Neuronal stem cell (in vitro differentiated cells): ENCODE measurements at regions not wholly inside any gene's neighbourhood (a gene's known extent, or its start where the extent isn't known, plus 50 kb on each side); places are given as distances from the start of the nearest gene placed in this dataset.

Experiments
- DNase-seq: peaks from one replicate; pipeline ENCODE4 v3.0.0-alpha.2; 2013; ENCODE audit warnings: low spot score
- H2AFZ ChIP-seq: one replicate; pipeline ENCODE4 v1.6.1; 2013; ENCODE audit warnings: mild to moderate bottlenecking, low read length, inconsistent platforms
- H2AK5ac ChIP-seq: 2 replicates; pipeline ENCODE4 v1.6.1; 2013; ENCODE audit warnings: low read depth, mild to moderate bottlenecking, inconsistent platforms, low read length, moderate library complexity, mixed read lengths
- H2BK120ac ChIP-seq: 2 replicates; pipeline ENCODE4 v1.6.1; 2013; ENCODE audit warnings: low read depth, mild to moderate bottlenecking, inconsistent platforms, low read length, moderate library complexity, mixed read lengths
- H2BK12ac ChIP-seq: one replicate; pipeline ENCODE4 v1.6.1; 2013; ENCODE audit warnings: low read length, inconsistent platforms
- H2BK15ac ChIP-seq: 2 replicates; pipeline ENCODE4 v1.6.1; 2013; ENCODE audit warnings: mild to moderate bottlenecking, low read length, inconsistent platforms, mixed read lengths
- H2BK5ac ChIP-seq: one replicate; pipeline ENCODE4 v1.6.1; 2013; ENCODE audit warnings: inconsistent platforms, mild to moderate bottlenecking, low read length, moderate library complexity
- H3K14ac ChIP-seq: one replicate; pipeline ENCODE4 v1.6.1; 2013; ENCODE audit warnings: low read length, inconsistent platforms
- H3K18ac ChIP-seq: 2 replicates; pipeline ENCODE4 v1.6.1; 2013; ENCODE audit warnings: low read length, inconsistent platforms
- H3K23ac ChIP-seq: 2 replicates; pipeline ENCODE4 v1.6.1; 2013; ENCODE audit warnings: low read depth, mild to moderate bottlenecking, mixed read lengths, low read length, inconsistent platforms; ENCODE audit not compliant: poor library complexity
- H3K27ac ChIP-seq: replicated peaks from 3 replicates; pipeline ENCODE4 v1.5.1; 2013; ENCODE audit warnings: low read length, inconsistent platforms
- H3K27me3 ChIP-seq, 3 experiments: 2 replicates each; pipeline ENCODE4 v1.6.1; 2013; ENCODE audit warnings: low read length in 3 of 3, mild to moderate bottlenecking in 2 of 3, inconsistent platforms in 1 of 3, low read depth in 1 of 3, mixed read lengths in 1 of 3, moderate library complexity in 1 of 3; ENCODE audit not compliant: control insufficient read depth in 3 of 3, insufficient read depth in 3 of 3
- H3K36me3 ChIP-seq, 2 donors: replicated peaks in 1 of 2; 2 replicates each; pipeline ENCODE4 v1.6.1; 2013; ENCODE audit warnings: low read length in 2 of 2; ENCODE audit not compliant: control insufficient read depth in 2 of 2, insufficient read depth in 2 of 2
- H3K4ac ChIP-seq: 2 replicates; pipeline ENCODE4 v1.6.1; 2013; ENCODE audit warnings: inconsistent platforms, mild to moderate bottlenecking, low read length, moderate library complexity
- H3K4me1 ChIP-seq, 2 donors: 1 replicate in 1 of 2; 2 replicates in 1 of 2; pipeline ENCODE4 v1.6.1; 2013; ENCODE audit warnings: low read length in 2 of 2, low read depth in 1 of 2; ENCODE audit not compliant: control insufficient read depth in 2 of 2, insufficient read depth in 1 of 2
- H3K4me2 ChIP-seq: one replicate; pipeline ENCODE4 v1.6.1; 2013; ENCODE audit warnings: mild to moderate bottlenecking, low read length, inconsistent platforms; ENCODE audit not compliant: insufficient read depth, poor library complexity, severe bottlenecking
- H3K4me3 ChIP-seq, 2 donors: 2 replicates each; pipeline ENCODE4 v1.5.1; 2013; ENCODE audit warnings: low read length in 2 of 2, mild to moderate bottlenecking in 2 of 2, inconsistent platforms in 1 of 2, moderate library complexity in 1 of 2
- H3K79me1 ChIP-seq: one replicate; pipeline ENCODE4 v1.6.1; 2013; ENCODE audit warnings: low read depth, mild to moderate bottlenecking, inconsistent platforms, low read length, moderate library complexity
- H3K9ac ChIP-seq: one replicate; pipeline ENCODE4 v1.6.1; 2013; ENCODE audit warnings: mild to moderate bottlenecking, low read depth, low read length, inconsistent platforms; ENCODE audit not compliant: poor library complexity
- H3K9me3 ChIP-seq, 2 donors: replicated peaks in 1 of 2; 2 replicates each; pipeline versions ENCODE3 to v1.6.1; 2013; ENCODE audit warnings: low read length in 2 of 2, mild to moderate bottlenecking in 2 of 2, inconsistent platforms in 1 of 2, low read depth in 1 of 2, mixed read lengths in 1 of 2, moderate library complexity in 1 of 2; ENCODE audit not compliant: control insufficient read depth in 2 of 2, insufficient read depth in 1 of 2
- H4K8ac ChIP-seq: one replicate; pipeline ENCODE4 v1.6.1; 2013; ENCODE audit warnings: low read depth, mild to moderate bottlenecking, inconsistent platforms, low read length, moderate library complexity
- H4K91ac ChIP-seq: one replicate; pipeline ENCODE4 v1.6.1; 2013; ENCODE audit warnings: low read length, low read depth, mild to moderate bottlenecking, inconsistent platforms; ENCODE audit not compliant: poor library complexity
- WGBS, 2 donors: extraction: QIAGEN DNeasy Blood & Tissue Kit; methylation state at CpG; one replicate each; pipeline ENCODE4 v1.1.7; 2013; ENCODE audit warnings: missing lambda C conversion rate in 2 of 2, mixed read lengths in 1 of 2; ENCODE audit not compliant: insufficient read length in 2 of 2, insufficient replicate concordance in 1 of 2; ENCODE audit errors: extremely low coverage in 2 of 2; 5-methylcytosine and 5-hydroxymethylcytosine counted together

GRCh38 chr1:114335273-114335672, 175.7 kb downstream of the TRIM33 start:
- H3K4ac ChIP-seq = no peak overlapping the region
- H2BK15ac ChIP-seq = no peak overlapping the region
- H2BK5ac ChIP-seq = no peak overlapping the region
- H3K14ac ChIP-seq = no peak overlapping the region
- H2AFZ ChIP-seq = no peak overlapping the region
- DNase-seq = no peak
- no peak overlapping the region for H4K8ac ChIP-seq
- no peaks in the 10 kb centered on the region for H3K4me1 ChIP-seq
- no peaks in the 10 kb centered on the region for H3K27me3 ChIP-seq
- H3K4me3 ChIP-seq = no peak overlapping the region
- no peak overlapping the region for H2AK5ac ChIP-seq
- H2BK120ac ChIP-seq = no peak overlapping the region
- no peak overlapping the region for H3K9ac ChIP-seq
- H3K18ac ChIP-seq = no peak overlapping the region
- no peak overlapping the region for H2BK12ac ChIP-seq
- no peaks in the 10 kb centered on the region for H3K36me3 ChIP-seq
- H3K4me2 ChIP-seq = no peak overlapping the region
- H3K23ac ChIP-seq = no peak overlapping the region
- no peak overlapping the region for H4K91ac ChIP-seq
- no peaks in the 10 kb centered on the region for H3K79me1 ChIP-seq
- no peak overlapping the region for H3K27ac ChIP-seq
- peaks cover 0 to 1% of the 10 kb centered on the region in 2 donors for H3K9me3 ChIP-seq

- Histone ChIP-seq H3K4me3 (no peak overlapping the region), H3K4me2 (no peak overlapping the region), H2BK5ac (no peak overlapping the region), H2BK120ac (no peak overlapping the region), H3K79me1 (no peaks in the 10 kb centered on the region), H3K27me3 (no peaks in the 10 kb centered on the region), H2AFZ (no peak overlapping the region), H3K4me1 (no peaks in the 10 kb centered on the region), H2BK12ac (no peak overlapping the region), H3K9me3 (peaks cover 0 to 1% of the 10 kb centered on the region in 2 donors), H4K8ac (no peak overlapping the region), H3K36me3 (no peaks in the 10 kb centered on the region), H3K9ac (no peak overlapping the region), H3K14ac (no peak overlapping the region), H2AK5ac (no peak overlapping the region), H4K91ac (no peak overlapping the region), H3K23ac (no peak overlapping the region), H3K4ac (no peak overlapping the region), H3K27ac (no peak overlapping the region), H3K18ac (no peak overlapping the region), H2BK15ac (no peak overlapping the region)
- no peak for DNase-seq
Measured at GRCh38 chr1:114334297-114334696, 176.7 kb downstream of the TRIM33 start.

- H4K8ac ChIP-seq = no peak overlapping the region
Measured at GRCh38 chr1:114333690-114334089, 177.3 kb downstream of the TRIM33 start.

GRCh38 chr1:114331936-114332335, 178.3 kb upstream of the SYT6 start:
- Histone ChIP-seq H3K23ac (no peak overlapping the region), H4K91ac (no peak overlapping the region), H3K14ac (no peak overlapping the region), H2BK5ac (no peak overlapping the region), H4K8ac (no peak overlapping the region), H2BK120ac (no peak overlapping the region), H3K9me3 (peaks cover 0 to 1% of the 10 kb centered on the region in 2 donors), H3K4ac (no peak overlapping the region), H2BK15ac (no peak overlapping the region), H3K4me3 (no peak overlapping the region), H3K4me2 (no peak overlapping the region), H3K79me1 (no peaks in the 10 kb centered on the region), H2AFZ (no peak overlapping the region), H3K27me3 (no peaks in the 10 kb centered on the region), H2AK5ac (no peak overlapping the region), H2BK12ac (no peak overlapping the region), H3K9ac (no peak overlapping the region), H3K4me1 (no peaks in the 10 kb centered on the region), H3K18ac (no peak overlapping the region), H3K27ac (no peak overlapping the region), H3K36me3 (no peaks in the 10 kb centered on the region)
- no peak for DNase-seq

More at GRCh38 chr1:114333690-114334089, 177.3 kb downstream of the TRIM33 start:
- Histone ChIP-seq H2AFZ (no peak overlapping the region), H3K9me3 (peaks cover 0 to 1% of the 10 kb centered on the region in 2 donors), H3K14ac (no peak overlapping the region), H2BK15ac (no peak overlapping the region), H3K79me1 (no peaks in the 10 kb centered on the region), H3K4ac (no peak overlapping the region), H2BK5ac (no peak overlapping the region), H3K18ac (no peak overlapping the region), H2BK12ac (no peak overlapping the region), H2BK120ac (no peak overlapping the region), H3K27me3 (no peaks in the 10 kb centered on the region), H2AK5ac (no peak overlapping the region), H3K9ac (no peak overlapping the region), H3K23ac (no peak overlapping the region), H3K4me3 (no peak overlapping the region), H3K36me3 (no peaks in the 10 kb centered on the region), H3K27ac (no peak overlapping the region), H4K91ac (no peak overlapping the region), H3K4me1 (no peaks in the 10 kb centered on the region), H3K4me2 (no peak overlapping the region)
- no CpG with 5 or more reads among the region's 3 CpGs for WGBS, 2 donors
- DNase-seq = no peak
